CD1c-positive myeloid dendritic cell (primary cell): ENCODE measurements at regions not wholly inside any gene's neighbourhood (a gene's known extent, or its start where the extent isn't known, plus 50 kb on each side); places are given as distances from the start of the nearest gene placed in this dataset.

Experiments used
- DNase-seq: peaks from one replicate; pipeline ENCODE4 v3.0.0-alpha.2; 2016; ENCODE audit errors: extremely low spot score

GRCh38 chr22:26998716-26999115 lies 341.3 kb downstream of the MIAT start:
- no peak for DNase-seq

- DNase-seq = no peak
These were observed 345.9 kb downstream of the MIAT start for GRCh38 chr22:27003297-27003696.

- DNase-seq = no peak
These were observed 347.0 kb downstream of the MIAT start for GRCh38 chr22:27004434-27004833.

- DNase-seq = no peak
These were observed 351.1 kb downstream of the MIAT start for GRCh38 chr22:27008454-27008853.

- DNase-seq = no peak
These were observed 353.7 kb downstream of the MIAT start for GRCh38 chr22:27011133-27011532.

GRCh38 chr22:27011717-27012116 lies 354.3 kb downstream of the MIAT start:
- no peak for DNase-seq

GRCh38 chr22:27019827-27020226 lies 362.4 kb downstream of the MIAT start:
- DNase-seq = no peak

GRCh38 chr22:27022274-27022895 lies 365.0 kb downstream of the MIAT start:
- DNase-seq = no peak

GRCh38 chr22:27022896-27023361 lies 365.5 kb downstream of the MIAT start:
- DNase-seq = no peak

- DNase-seq = no peak
These were observed 366.2 kb downstream of the MIAT start for GRCh38 chr22:27023591-27023990.

- no peak for DNase-seq
These were observed 367.6 kb downstream of the MIAT start for GRCh38 chr22:27024982-27025381.

GRCh38 chr22:27028093-27028492 lies 370.7 kb downstream of the MIAT start:
- DNase-seq = no peak

- DNase-seq = no peak
These were observed 372.3 kb downstream of the MIAT start for GRCh38 chr22:27029584-27030130.

- DNase-seq = no peak
These were observed 374.8 kb downstream of the MIAT start for GRCh38 chr22:27032091-27032761.

- DNase-seq = no peak
These were observed 384.4 kb downstream of the MIAT start for GRCh38 chr22:27041745-27042310.

GRCh38 chr22:27043262-27043661 lies 385.9 kb downstream of the MIAT start:
- DNase-seq = no peak

- DNase-seq = no peak
These were observed 387.9 kb downstream of the MIAT start for GRCh38 chr22:27045103-27045947.

GRCh38 chr22:27046086-27046485 lies 388.7 kb downstream of the MIAT start:
- DNase-seq = no peak

- no peak for DNase-seq
These were observed 389.2 kb downstream of the MIAT start for GRCh38 chr22:27046603-27047002.

GRCh38 chr22:27050771-27051170 lies 393.4 kb downstream of the MIAT start:
- no peak for DNase-seq

GRCh38 chr22:27051407-27051806 lies 394.0 kb downstream of the MIAT start:
- no peak for DNase-seq

- DNase-seq = no peak
These were observed 400.3 kb downstream of the MIAT start for GRCh38 chr22:27057717-27058116.
